Urinary bladder (tissue), 3 donors: ENCODE measurements at regions not wholly inside any gene's neighbourhood (a gene's known extent, or its start where the extent isn't known, plus 50 kb on each side); places are given as distances from the start of the nearest gene placed in this dataset.
"Not testable (repeated sequence)": the region's sequence is repeated elsewhere in the genome, so short reads cannot be mapped to it uniquely, and the experiment has no call there.

Source experiments
- DNase-seq: peaks from one replicate; pipeline ENCODE4 v3.0.0-alpha.2; 2015; ENCODE audit errors: extremely low spot score
- H3K27ac ChIP-seq: one replicate; pipeline ENCODE4 v1.5.1; 2013; ENCODE audit warnings: low read depth, mild to moderate bottlenecking, moderate library complexity
- H3K36me3 ChIP-seq: one replicate; pipeline ENCODE4 v1.6.1; 2013; ENCODE audit warnings: mild to moderate bottlenecking, moderate library complexity; ENCODE audit not compliant: insufficient read depth
- H3K4me1 ChIP-seq: one replicate; pipeline ENCODE4 v1.6.1; 2013; ENCODE audit warnings: mild to moderate bottlenecking, moderate library complexity; ENCODE audit not compliant: insufficient read depth
- H3K4me3 ChIP-seq: one replicate; pipeline ENCODE4 v1.5.1; 2013; ENCODE audit warnings: low read depth, low read length
- WGBS: extraction: QIAGEN DNeasy Blood & Tissue Kit; methylation state at CpG from one replicate; pipeline ENCODE4 v1.1.7; 2013; 5-methylcytosine and 5-hydroxymethylcytosine counted together
- donor health status: healthy with polysubstance abuse.
- donor health status: healthy.

DNA sequence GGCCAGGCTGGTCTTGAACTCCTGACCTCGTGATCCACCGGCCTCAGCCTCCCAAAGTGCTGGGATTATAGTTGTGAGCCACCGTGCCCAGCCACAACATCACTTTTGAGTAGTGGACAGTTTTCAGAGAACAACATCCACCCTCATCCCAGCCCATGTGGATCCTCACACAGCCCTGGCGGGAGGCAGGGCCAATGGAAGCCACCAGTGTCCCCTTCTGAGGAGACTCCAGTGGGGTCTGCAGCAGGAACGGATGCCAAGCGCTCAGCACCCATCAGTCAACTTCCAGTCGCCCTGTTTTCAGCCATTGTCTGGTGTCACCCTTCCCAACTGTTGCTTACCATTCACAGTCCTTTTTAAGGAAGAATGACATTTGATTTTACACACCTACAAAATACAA is 302.5 kb downstream of the BCL2L11 start:
- H3K27ac ChIP-seq, DNase-seq, H3K4me1 ChIP-seq, H3K36me3 ChIP-seq, H3K4me3 ChIP-seq: not testable (repeated sequence)
- WGBS = 95% methylated on average over 7 of the region's 7 CpGs

DNA sequence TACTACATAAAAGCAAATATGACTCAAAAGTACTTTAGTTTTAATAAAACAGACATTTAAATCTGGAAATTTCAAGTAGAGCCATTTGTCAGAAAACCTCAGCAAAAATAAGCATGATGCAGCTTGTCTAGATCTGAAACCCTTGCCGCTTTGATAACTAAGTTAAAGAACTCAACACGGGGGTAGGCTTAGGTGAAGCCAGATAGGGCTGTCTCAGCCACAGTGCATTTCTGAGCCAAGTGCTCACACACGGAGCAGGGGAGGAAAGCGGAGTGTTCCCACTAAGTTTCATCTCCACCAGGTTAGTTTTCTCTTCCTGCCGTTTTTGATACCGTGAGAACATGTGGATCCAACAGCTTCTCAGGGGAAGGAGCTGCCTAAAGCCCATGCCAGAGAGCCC is 303.5 kb downstream of the BCL2L11 start:
- not testable (repeated sequence) for DNase-seq, H3K4me3 ChIP-seq, H3K27ac ChIP-seq, H3K4me1 ChIP-seq, H3K36me3 ChIP-seq
- WGBS = 74% methylated on average over 4 of the region's 6 CpGs

DNA sequence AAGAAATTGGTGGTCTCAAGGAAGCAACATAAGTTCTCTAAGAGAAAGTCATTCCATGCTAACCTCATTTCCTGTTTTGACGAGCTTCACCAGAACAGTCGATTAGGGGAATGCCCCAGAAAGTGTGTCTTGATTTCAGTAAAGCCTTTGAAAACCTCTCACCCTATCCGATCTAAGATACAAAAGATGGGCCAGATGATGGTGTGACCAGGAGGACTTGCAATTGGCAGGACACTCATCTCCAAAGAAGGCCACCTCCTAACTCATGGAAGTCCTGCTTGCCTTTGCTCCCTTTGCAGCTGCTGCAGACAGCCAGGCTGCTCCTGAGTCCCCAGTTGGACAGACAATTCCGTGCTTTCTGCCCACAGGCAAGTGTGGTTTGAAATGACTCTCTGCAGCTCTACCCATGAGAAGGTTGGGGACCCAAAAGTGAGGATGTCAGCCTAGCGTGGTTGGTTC is 304.2 kb downstream of the BCL2L11 start:
- H3K4me3 ChIP-seq, DNase-seq, H3K36me3 ChIP-seq, H3K27ac ChIP-seq, H3K4me1 ChIP-seq: not testable (repeated sequence)
- WGBS = 88% methylated on average over 4 of the region's 5 CpGs

DNA sequence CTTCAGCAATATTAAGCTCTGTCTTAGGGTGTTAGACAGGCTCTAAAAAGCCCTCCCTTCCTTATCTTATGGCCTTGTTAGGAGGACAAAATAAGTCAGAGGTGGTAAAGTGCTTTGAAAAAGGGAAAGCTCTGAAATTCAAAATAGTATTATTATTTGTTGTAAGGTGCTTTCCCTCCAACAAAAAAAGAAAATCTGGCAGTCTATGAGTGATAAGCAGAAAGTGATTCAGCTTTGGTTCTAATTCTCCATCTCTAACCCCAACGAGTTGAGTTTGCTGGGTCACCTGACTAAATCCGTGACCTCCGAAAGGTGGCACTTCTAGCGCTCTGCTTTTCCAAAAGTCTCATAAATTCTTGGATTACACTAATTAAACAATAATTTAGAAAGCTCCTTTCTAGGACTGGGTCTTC is 305.1 kb downstream of the BCL2L11 start:
- WGBS = 95% methylated on average over 4 of the region's 4 CpGs
- H3K4me3 ChIP-seq, H3K4me1 ChIP-seq, DNase-seq, H3K36me3 ChIP-seq, H3K27ac ChIP-seq: not testable (repeated sequence)

DNA sequence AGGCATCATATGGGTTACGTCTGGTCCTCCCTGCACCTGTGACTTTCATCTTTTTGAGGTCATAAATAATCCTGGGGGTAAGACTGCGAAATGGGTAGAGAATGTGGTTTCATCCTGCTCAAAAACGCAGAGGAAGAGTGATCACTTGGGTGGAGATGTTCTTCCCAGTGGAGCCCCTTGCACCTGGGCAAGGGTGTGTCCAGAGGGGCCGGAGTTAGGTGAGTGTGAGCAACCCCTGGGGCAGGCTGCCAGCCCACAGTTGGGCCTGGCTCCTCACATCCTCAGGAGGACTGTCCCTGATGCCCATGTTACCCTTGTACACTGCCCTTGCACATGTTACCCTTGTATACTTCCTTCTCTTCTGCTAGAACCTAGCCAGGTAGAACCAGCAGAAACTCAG is 306.6 kb downstream of the BCL2L11 start:
- not testable (repeated sequence) for H3K4me3 ChIP-seq, DNase-seq, H3K36me3 ChIP-seq, H3K4me1 ChIP-seq, H3K27ac ChIP-seq
- 100% methylated on average over 4 of the region's 4 CpGs for WGBS

DNA sequence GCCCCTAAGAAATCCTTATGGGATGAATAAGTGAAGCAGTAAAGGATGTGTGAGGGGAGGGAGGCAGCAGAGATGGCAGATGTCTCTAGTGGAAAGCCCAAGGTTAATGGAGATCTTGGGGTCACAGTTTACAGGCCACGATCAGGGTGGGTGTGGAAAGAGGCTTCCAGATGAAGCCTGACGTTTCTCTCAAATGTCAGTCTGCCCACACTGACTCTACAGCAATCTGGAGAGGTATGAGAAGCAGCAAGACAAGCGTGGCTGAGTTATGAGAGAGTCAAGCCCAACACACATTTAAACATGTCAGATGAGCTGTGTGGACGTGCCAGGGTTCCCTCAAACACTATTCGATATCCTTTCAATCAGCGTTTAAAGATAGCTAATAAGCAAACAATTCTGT is 308.2 kb downstream of the BCL2L11 start:
- DNase-seq, H3K4me1 ChIP-seq, H3K27ac ChIP-seq, H3K4me3 ChIP-seq, H3K36me3 ChIP-seq: not testable (repeated sequence)
- WGBS = 83% methylated on average over 6 of the region's 6 CpGs

DNA sequence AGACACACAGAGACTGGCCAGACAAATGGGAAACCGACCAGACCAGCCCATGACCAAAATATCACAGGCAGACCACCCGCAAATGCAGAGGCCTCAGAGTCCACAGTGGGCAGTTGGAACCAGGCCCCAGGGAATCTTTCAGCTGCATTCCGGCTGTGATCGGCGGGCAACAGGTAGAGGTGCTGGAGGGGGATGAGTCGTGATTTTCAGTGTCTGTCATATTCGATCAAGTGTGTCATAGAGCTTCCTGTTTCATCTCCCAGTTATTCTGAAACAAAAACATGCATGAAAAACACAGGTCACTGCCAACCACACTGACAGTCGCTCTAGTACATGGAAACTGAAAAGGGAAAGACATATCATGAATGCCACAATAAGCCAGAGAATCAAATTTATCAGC is 308.6 kb downstream of the BCL2L11 start:
- 88% methylated on average over 7 of the region's 8 CpGs for WGBS
- H3K27ac ChIP-seq, H3K4me1 ChIP-seq, DNase-seq, H3K4me3 ChIP-seq, H3K36me3 ChIP-seq: not testable (repeated sequence)

DNA sequence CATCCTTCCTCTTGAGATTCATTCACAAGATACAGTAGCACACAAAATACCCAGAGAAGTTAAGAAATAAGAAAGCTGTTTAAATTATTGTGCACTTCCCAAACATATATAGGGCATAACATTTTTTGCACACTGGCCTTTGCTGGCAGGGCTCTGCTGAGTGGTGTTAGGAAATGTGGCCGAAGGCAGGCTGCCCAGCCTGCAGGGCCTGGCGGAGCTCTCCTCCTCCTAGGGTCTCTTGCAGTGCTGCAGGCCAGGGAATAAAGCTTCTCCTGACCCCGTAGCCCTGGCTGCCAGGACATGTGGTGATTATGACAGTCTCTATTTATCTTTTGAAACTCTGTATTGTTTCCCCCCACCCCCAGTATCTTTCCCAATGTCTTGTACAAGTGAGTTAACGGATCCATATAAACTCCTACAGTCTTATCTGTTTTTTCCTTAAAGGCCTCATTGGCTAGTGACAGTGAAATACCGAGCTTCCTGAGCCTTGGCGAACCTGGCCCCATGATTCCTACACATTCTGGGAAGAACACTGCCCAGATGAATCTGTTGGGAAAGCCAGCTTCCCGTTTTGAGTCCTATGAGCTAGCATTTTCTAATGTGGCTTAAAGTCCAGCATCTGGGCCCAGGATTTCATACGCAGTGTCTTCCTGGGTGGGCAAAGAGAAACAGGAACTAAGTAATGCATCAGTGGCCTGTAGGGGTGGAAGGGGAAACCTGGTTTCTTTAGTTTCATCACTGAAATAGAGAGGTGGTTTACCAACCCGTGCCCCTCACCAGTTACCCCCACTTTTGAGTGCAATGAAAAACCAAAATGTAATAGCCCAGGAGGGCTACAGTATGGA is 310.3 kb downstream of the BCL2L11 start:
- 84% methylated on average over 6 of the region's 9 CpGs for WGBS
- not testable (repeated sequence) for H3K4me3 ChIP-seq, DNase-seq, H3K27ac ChIP-seq, H3K36me3 ChIP-seq, H3K4me1 ChIP-seq

DNA sequence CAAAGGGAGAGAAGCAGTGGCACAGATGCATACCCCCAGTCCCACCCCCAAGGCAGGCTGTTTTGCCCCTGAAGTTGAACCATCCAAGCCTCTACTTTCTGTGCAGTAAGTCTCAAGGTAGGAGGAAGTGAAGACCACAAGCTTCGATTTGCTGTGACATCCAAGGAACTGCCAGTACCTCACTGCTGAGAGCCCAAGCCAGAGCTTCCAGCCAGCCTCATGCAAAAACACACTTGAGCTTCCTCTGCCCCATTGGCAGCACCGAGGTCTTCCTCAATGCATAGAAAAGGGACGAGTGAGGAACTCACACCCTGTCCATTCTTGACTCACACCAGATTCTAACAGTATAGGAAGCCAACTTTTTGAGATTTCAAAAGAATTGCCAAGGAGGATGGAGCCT is 311.7 kb downstream of the BCL2L11 start:
- H3K4me1 ChIP-seq, H3K27ac ChIP-seq, H3K4me3 ChIP-seq, DNase-seq, H3K36me3 ChIP-seq: not testable (repeated sequence)
- WGBS = 66% methylated on average over 3 of the region's 3 CpGs

DNA sequence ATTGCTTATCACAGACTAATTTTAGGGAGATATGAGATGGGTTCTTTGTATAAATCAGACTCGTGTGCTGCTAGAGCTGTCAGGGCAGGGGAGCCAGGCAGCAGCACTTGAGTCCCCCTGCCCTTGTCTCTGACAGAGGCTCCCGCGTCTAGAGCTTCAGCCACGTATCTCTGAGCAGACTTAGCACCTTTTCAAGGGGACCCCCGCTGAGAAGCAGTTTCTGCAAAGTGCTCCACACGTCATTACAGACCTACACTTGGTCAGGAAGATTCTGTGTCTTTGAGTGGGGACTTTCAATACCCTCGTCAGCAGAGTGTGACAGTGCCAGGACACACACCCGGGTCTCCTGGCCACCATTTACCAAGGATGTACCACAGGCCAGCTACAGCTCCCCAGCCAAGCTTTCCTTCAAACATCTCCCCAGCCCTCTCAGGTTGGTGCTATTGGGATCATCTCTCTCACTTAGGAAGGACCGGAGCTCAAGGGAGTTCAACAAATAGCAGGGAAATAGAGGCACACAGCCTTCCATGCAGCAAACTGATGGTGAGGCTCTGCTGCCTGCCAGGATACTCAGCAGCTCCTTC is 312.3 kb downstream of the BCL2L11 start:
- H3K27ac ChIP-seq, H3K36me3 ChIP-seq, DNase-seq, H3K4me3 ChIP-seq, H3K4me1 ChIP-seq: not testable (repeated sequence)
- 92% methylated on average over 3 of the region's 9 CpGs for WGBS

DNA sequence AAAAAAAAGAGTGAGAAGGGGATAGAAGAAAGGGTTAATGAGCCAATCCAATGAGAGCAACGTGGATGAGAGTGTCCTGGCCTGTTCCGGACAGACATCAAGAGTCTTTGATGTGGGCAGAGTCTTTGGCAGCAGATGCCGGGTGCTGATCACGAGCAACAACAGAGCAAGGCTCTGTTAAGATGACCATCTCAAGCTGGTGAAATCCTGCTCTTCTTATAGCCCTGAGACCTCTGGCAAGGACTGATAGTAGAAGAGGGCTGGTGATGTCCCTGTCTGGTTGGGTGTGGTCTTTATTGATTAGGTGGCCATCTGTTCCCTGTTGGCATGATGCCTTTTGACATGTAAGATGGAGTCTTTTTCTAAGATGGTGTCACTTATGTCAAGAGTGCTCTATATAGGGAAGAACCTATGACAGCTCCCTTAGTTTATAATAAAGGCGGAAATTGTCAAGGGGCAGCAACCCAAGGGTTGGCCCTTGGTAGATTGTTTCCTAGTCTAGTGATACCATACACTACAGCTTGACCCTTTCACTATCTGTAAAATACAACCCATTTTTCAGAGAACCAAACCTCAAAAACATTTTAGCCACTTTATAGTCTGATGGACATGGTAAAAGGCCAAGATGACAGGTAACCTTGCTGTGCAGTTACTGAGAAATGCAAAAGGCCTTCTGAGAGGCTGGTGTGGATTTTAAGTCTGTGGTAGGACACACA is 313.3 kb downstream of the BCL2L11 start:
- H3K4me1 ChIP-seq, H3K4me3 ChIP-seq, DNase-seq, H3K27ac ChIP-seq, H3K36me3 ChIP-seq: not testable (repeated sequence)
- 76% methylated on average over 5 of the region's 5 CpGs for WGBS

DNA sequence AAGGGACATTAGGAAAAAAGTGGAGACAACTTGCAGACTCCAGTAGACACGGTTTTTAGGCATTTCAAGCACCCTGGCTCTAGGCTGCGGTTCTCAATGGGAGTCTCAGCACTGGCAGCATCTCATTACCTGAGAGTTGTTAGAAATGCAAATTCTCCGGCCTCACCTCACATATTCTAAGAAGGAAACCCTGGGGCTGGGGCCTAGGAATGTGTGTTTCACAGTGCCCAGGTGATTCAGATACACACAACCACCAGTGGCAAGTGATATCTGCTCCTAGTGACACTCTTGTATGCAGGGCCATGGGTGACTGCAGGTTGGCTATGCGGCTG is 313.9 kb downstream of the BCL2L11 start:
- not testable (repeated sequence) for H3K4me3 ChIP-seq, H3K4me1 ChIP-seq, H3K36me3 ChIP-seq, DNase-seq, H3K27ac ChIP-seq
- 89% methylated on average over 3 of the region's 4 CpGs for WGBS

DNA sequence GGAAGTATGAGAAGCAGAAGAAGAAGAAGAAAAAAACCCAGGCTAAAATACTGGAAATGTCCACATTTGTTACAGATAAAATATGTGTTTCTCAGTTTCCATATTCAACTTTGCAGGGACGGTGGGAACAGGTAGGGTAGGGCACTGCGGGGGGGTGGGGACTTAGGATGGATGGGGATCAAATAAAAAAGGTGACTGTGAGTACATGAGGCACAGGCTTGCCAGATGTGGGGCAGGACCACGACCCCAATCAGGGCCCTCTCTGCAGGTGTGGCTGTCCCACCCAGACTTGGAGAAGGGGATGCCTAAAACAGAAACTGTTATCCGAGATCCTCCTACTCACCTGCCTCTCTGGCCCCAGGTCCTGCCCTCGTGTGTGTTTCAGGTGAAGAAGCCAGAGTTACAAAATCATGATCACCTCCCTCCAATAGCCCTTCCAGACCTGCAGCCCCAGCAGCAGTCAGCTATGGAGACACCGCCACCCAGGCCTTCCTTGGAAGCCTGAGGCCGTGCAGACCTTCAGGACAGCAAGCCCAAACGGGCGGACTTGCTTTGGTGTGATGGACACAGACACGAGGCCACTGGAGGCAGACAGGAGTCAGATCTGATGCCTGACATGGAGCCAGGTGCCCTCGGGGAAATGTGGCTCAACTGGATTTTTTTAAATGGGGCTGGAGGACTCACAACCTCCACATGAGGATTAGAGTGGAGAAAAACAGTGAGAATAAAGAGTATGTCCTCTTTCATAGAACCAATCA is 315.0 kb downstream of the BCL2L11 start:
- not testable (repeated sequence) for DNase-seq, H3K4me1 ChIP-seq, H3K36me3 ChIP-seq, H3K27ac ChIP-seq, H3K4me3 ChIP-seq
- whole genome bisulfite sequencing = 85% methylated on average over 5 of the region's 11 CpGs
